ENCODE measurements at regions not wholly inside any gene's neighbourhood (a gene's known extent, or its start where the extent isn't known, plus 50 kb on each side); places are given as distances from the start of the nearest gene placed in this dataset.

GRCh38 chr13:59531571-59532091, 632.1 kb downstream of the DIAPH3 start:
- TF ChIP-seq POLR2A (IDR thresholded peaks at IDR 0.05; ENCODE audit: low read depth, low read length), result no peak
- no peak for TF ChIP-seq TAF1 (IDR thresholded peaks at IDR 0.05; ENCODE audit: borderline replicate concordance, low read depth, low read length)

Measured in GM12892 (cell line).